H7 (cell line): ENCODE measurements at regions not wholly inside any gene's neighbourhood (a gene's known extent, or its start where the extent isn't known, plus 50 kb on each side); places are given as distances from the start of the nearest gene placed in this dataset.
"Not testable (repeated sequence)": the region's sequence is repeated elsewhere in the genome, so short reads cannot be mapped to it uniquely, and the experiment has no call there.

Source experiments
- DNase-seq: peaks from one replicate; pipeline ENCODE4 v3.0.0; 2012
- H3K27me3 ChIP-seq: 2 replicates; pipeline ENCODE4 v1.6.0; 2011; ENCODE audit warnings: mild to moderate bottlenecking, low read length; ENCODE audit not compliant: control insufficient read depth, insufficient read depth
- H3K36me3 ChIP-seq: replicated peaks from 2 replicates; pipeline ENCODE4 v1.5.1; 2011; ENCODE audit warnings: low read length; ENCODE audit not compliant: control insufficient read depth, insufficient read depth
- H3K4me3 ChIP-seq: 2 replicates; pipeline ENCODE4 v1.5.1; 2011; ENCODE audit warnings: low read depth, mild to moderate bottlenecking, control low read depth, low read length, moderate library complexity; ENCODE audit not compliant: insufficient read depth

GRCh38 chr9:102642651-102643050 lies 352.5 kb upstream of the CYLC2 start:
- H3K36me3 ChIP-seq = no peaks in the 10 kb centered on the region
- H3K4me3 ChIP-seq = no peak overlapping the region
- DNase-seq = peak; percentile 2
- no peaks in the 10 kb centered on the region for H3K27me3 ChIP-seq

- no peak overlapping the region for H3K4me3 ChIP-seq
- no peaks in the 10 kb centered on the region for H3K27me3 ChIP-seq
- H3K36me3 ChIP-seq = no peaks in the 10 kb centered on the region
- no peak for DNase-seq
These were observed 363.6 kb upstream of the CYLC2 start for GRCh38 chr9:102631559-102631958.

GRCh38 chr9:102609461-102609860 lies 385.7 kb upstream of the CYLC2 start:
- H3K27me3 ChIP-seq = no peaks in the 10 kb centered on the region
- H3K36me3 ChIP-seq = no peaks in the 10 kb centered on the region
- no peak for DNase-seq
- no peak overlapping the region for H3K4me3 ChIP-seq

GRCh38 chr9:102603198-102604195 lies 391.6 kb upstream of the CYLC2 start:
- DNase-seq = not testable (repeated sequence)

GRCh38 chr9:102594241-102594640 lies 400.9 kb upstream of the CYLC2 start:
- no peak overlapping the region for H3K4me3 ChIP-seq
- no peaks in the 10 kb centered on the region for H3K36me3 ChIP-seq
- H3K27me3 ChIP-seq = no peaks in the 10 kb centered on the region
- no peak for DNase-seq

More at GRCh38 chr9:102603198-102604195, 391.6 kb upstream of the CYLC2 start:
- not testable (repeated sequence) for H3K36me3 ChIP-seq, H3K27me3 ChIP-seq, H3K4me3 ChIP-seq

GRCh38 chr9:102587281-102587680 lies 407.9 kb upstream of the CYLC2 start:
- no peak for DNase-seq
- no peak overlapping the region for H3K4me3 ChIP-seq
- H3K36me3 ChIP-seq = no peaks in the 10 kb centered on the region
- no peaks in the 10 kb centered on the region for H3K27me3 ChIP-seq

- Histone ChIP-seq H3K27me3 (no peaks in the 10 kb centered on the region), H3K36me3 (no peaks in the 10 kb centered on the region), H3K4me3 (no peak overlapping the region)
- no peak for DNase-seq
These were observed 425.7 kb upstream of the CYLC2 start for GRCh38 chr9:102569436-102569835.

GRCh38 chr9:102551346-102551745 lies 443.8 kb upstream of the CYLC2 start:
- DNase-seq = no peak

GRCh38 chr9:102550886-102551285 lies 444.2 kb upstream of the CYLC2 start:
- no peaks in the 10 kb centered on the region for H3K27me3 ChIP-seq
- H3K36me3 ChIP-seq = no peaks in the 10 kb centered on the region
- no peak overlapping the region for H3K4me3 ChIP-seq
- DNase-seq = no peak

More at GRCh38 chr9:102551346-102551745, 443.8 kb upstream of the CYLC2 start:
- H3K27me3 ChIP-seq = no peaks in the 10 kb centered on the region
- H3K36me3 ChIP-seq = no peaks in the 10 kb centered on the region
- no peak overlapping the region for H3K4me3 ChIP-seq

GRCh38 chr9:102550266-102550665 lies 444.9 kb upstream of the CYLC2 start:
- no peak for DNase-seq
- Histone ChIP-seq H3K36me3 (no peaks in the 10 kb centered on the region), H3K27me3 (no peaks in the 10 kb centered on the region)

GRCh38 chr9:102534031-102534430 lies 461.1 kb upstream of the CYLC2 start:
- Histone ChIP-seq H3K36me3 (no peaks in the 10 kb centered on the region), H3K27me3 (no peaks in the 10 kb centered on the region), H3K4me3 (no peak overlapping the region)
- DNase-seq = no peak

More at GRCh38 chr9:102550266-102550665, 444.9 kb upstream of the CYLC2 start:
- no peak overlapping the region for H3K4me3 ChIP-seq

GRCh38 chr9:102521097-102521755 lies 473.9 kb upstream of the CYLC2 start:
- no peak for DNase-seq
- Histone ChIP-seq H3K27me3 (no peaks in the 10 kb centered on the region), H3K4me3 (no peak overlapping the region)

GRCh38 chr9:102519423-102519822 lies 475.7 kb upstream of the CYLC2 start:
- H3K27me3 ChIP-seq = no peaks in the 10 kb centered on the region
- no peaks in the 10 kb centered on the region for H3K36me3 ChIP-seq
- DNase-seq = no peak
- H3K4me3 ChIP-seq = no peak overlapping the region

More at GRCh38 chr9:102521097-102521755, 473.9 kb upstream of the CYLC2 start:
- no peaks in the 10 kb centered on the region for H3K36me3 ChIP-seq

- Histone ChIP-seq H3K27me3 (no peaks in the 10 kb centered on the region), H3K4me3 (no peak overlapping the region), H3K36me3 (no peaks in the 10 kb centered on the region)
- DNase-seq = no peak
These were observed 476.8 kb upstream of the CYLC2 start for GRCh38 chr9:102518324-102518723.

- no peak for DNase-seq
- H3K4me3 ChIP-seq = no peak overlapping the region
- no peaks in the 10 kb centered on the region for H3K27me3 ChIP-seq
- H3K36me3 ChIP-seq = no peaks in the 10 kb centered on the region
These were observed 480.6 kb upstream of the CYLC2 start for GRCh38 chr9:102514541-102514940.
